GM21529 (cell line): ENCODE measurements at regions not wholly inside any gene's neighbourhood (a gene's known extent, or its start where the extent isn't known, plus 50 kb on each side); places are given as distances from the start of the nearest gene placed in this dataset.
A peak's percentile ranks its signal among the peaks of the same experiment; 100 is the strongest.
"Not testable (repeated sequence)": the region's sequence is repeated elsewhere in the genome, so short reads cannot be mapped to it uniquely, and the experiment has no call there.

Experiments
- ATAC-seq: cut with Tn5 transposase; IDR thresholded peaks from one replicate; pipeline ENCODE4 v1.9.1; 2021; ENCODE audit not compliant: unreplicated experiment

DNA sequence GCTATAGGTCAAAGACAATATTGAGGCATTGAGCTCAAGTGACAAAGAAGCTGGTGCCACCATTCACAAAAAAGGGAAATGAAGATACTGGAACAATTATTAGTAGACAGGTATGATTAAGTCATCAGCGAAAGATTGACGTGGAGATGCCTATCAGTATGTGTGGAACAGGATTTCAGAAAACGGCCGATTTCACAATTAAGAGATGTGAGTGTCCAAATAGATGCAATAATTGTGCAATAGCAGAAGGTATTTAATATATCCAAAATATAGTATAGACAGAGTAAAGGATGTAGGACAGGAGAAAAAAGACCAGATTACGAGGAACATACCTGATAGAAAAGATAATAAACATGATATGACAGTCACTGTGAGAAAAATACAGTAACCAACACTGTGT lies 433.1 kb downstream of the C12orf50 start:
- no peak for ATAC-seq

DNA sequence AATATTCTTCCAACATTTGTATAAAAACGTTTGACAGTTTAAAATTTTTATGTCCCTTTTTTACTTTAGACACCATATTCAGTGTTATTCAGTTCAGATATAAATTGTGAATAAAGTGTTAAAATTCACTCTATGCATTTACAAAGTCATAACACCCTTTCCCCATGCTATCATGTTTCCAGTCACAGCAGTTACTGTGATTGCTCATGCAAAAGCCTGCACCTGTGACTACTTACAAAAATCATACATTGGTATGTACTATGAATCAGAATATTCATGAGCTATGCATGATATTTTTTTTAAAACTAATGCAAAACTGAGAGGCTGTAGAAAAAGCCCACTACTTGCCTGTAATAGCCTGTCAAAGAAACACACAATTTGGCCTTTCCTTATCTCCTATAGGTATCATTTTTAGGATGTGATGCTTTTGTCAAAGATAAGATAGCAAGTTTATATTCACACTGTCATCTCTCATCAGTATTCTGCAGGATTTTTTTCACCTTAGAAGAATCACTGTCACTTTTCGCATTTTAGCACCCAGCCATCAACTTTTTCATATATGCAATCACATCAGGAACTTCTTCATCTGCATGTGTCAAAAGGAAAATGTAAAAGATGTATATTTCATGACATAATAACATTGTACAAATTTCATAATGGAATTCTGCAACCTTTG lies 443.2 kb downstream of the C12orf50 start:
- no peak for ATAC-seq

DNA sequence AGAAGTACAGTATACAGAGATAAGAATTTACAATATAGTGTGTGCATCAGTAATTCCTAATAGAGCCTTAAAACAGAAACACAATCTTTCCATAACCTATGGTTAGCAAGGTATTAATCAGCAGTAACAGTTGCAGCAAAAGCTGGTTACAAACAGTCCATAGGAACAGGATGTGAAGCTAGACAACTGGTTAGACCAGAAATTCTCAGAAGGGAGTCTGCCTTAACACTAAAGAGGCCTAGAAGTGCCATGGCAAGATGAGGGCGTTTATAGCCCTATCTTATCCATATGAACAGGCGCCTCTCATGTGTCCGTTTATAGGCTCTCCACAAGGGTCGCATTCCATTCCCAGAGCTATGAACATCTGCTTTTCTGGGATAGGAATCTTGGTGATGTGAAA lies 450.1 kb downstream of the C12orf50 start:
- ATAC-seq = not testable (repeated sequence)

DNA sequence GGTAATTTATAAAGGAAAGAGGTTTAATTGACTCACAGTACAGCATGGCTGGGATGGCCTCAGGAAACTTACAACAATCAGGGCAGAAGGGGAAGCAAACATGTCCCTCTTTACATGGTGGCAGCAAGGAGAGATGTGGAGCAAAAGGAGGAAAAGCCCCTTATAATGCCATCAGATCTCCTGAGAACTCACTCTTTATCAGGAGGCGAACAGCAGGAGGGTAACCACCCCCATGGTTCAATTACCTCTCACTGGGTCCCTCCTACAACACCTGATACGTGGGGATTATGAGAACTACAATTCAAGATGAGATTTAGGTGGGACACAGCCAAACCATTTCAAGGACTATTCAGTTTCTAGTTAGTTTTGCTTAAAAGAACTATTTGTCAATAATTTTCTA lies 453.3 kb downstream of the C12orf50 start:
- ATAC-seq = no peak

DNA sequence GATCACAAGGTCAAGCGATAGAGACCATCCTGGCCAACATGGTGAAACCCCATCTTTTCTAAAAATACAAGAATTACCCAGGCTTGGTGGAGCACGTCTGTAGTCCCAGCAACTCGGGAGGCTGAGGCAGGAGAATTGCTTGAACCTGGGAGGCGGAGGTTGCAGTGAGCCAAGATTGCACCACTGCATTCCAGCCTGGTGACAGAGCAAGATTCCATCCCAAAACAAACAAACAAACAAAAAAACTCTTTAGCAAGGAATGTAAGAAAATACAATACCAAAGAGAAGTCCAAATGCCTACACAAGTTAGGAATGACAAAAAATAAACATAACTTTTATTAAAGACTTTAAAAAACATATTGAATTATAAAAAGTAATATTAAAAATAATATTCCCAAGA lies 462.3 kb downstream of the C12orf50 start:
- ATAC-seq = not testable (repeated sequence)

DNA sequence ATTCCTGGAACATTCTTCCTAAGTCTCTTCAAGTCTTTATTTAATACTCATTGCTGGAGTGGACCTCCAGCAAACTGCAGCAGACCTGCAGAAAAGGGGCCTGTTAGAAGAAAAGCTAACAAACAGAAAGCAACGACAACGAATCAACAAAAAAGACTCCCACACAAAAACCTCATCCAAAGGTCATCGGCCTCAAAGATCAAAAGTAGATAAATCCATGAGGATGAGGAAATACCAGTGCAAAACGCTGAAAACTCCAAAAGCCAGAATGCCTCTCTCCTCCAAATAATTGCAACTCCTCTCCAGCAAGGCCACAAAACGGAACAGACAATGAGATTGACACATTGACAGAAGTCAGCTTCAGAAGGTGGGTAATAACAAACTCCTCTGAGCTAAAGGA lies 472.2 kb downstream of the C12orf50 start:
- ATAC-seq = no peak

DNA sequence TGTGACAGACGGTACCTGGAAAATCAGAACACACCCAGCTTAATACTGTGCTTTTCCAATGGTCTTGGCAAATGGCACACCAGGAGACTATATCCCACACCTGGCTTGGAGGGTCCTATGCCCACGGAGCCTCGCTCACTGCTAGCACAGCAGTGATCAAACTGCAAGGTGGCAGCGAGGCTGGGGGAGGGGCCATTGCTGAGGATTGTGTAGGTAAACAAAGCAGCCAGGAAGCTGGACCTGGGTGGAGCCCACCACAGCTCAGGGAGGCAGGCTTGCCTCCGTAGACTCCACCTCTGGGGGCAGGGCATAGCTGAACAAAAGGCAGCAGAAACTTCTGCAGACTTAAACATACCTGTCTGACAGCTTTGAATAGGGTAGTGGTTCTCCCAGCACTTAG lies 498.0 kb downstream of the C12orf50 start:
- not testable (repeated sequence) for ATAC-seq

DNA sequence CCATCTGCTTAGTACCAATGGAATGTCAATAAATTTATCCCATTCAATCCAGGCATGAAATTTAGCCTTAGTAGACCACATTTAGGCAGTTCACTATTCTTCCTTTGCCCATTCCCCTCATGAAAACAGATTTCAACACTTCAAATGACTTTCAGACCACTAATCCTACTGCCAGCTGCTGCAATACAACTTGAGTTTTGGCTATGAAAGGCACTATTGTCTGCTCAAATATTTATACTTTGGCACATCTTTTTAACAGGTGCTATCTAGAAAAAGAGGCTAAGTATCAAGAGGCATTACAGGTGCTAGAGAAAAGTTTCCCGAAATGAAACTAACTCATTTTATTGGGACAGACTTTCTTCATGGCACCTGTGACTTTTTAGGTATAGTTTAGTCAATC lies 499.8 kb downstream of the C12orf50 start:
- ATAC-seq = no peak

DNA sequence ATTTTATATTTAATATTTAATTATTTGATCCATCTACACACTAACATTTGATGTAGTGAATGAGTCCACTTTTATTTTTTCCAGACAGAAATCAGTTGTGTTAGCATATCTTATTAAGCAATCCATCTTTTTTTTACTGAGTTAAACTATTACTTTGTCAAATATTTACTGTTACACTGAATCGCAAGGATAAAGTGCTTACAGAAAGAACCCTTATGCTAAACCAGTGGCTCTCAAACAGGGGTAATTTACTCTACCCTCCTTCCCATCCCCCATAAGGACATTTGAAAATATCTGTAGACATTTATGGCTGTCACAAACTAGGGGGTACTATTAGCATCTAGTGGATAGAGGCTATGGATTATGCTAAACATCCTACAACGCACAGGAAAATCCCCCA lies 508.2 kb downstream of the C12orf50 start:
- ATAC-seq = no peak

DNA sequence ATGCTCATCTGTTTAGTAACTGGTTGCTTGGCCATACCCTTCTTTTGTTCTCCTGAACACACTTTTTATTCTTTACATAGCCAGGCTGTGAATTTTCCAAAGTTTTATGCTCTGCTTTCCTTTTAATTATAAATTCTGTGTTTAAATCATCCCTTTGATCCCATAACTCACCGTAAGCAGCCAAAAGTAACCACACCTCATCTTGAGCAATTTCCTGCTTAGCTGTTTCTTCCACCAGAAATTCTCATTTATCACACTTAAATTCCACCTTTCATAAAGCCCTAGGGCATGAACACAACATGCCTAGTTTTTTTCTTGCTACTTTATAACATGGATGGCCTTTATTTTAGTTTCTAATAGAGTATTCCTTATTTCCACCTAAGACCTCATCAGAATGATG lies 510.7 kb downstream of the C12orf50 start:
- ATAC-seq = no peak

DNA sequence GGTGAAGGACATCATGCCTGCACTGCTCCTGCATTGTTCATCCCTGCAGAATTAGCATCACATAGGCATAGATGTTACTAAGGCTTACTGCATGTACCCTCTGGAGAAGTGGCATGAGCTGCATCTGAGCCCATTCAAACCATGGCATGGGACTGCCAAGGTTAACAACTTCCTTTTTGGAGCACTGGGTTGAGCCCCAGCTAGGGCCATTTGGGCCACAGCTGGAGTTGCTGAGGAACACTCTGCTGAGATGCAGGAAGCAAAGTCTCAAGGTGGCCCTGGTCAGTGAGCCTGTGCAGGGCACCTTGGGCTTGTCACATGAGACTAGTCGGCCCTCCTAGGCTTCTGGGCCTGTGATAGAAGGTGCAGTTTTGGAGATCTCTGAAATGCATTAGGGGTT lies 511.2 kb downstream of the C12orf50 start:
- ATAC-seq = no peak

DNA sequence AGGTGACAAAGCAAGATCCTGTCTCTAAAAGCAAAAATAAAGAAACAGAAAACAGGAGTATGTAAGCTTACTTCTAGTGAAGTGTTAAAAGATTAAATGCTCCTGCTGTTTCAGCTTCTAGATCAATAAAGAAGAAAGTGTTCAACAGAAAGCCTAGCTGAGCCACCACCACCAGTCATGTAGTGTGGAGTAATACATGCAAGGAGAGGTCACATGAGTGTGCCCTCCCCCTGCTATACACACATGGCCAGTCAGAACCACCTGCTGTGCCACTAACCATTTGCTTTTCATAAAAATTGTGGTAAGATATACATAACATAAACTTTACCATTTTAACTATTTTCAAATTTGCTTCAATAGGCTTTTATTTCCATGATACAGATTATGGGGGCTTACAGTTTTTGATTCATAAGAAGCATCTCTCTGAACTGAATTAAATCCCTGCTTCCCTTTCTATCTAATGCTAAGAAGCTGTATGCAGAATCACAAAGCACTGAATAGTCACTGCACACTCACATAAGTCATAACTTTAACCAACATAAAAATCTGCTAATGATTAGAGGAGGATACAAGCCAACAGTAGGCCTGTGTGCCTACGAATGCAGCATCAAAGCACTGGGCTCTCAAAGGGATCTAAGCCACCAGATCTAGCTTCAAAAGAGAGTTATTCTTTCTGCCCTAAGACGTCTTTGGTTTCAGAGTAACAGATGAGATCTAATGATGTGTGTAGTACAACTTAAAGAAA lies 515.5 kb downstream of the C12orf50 start:
- no peak for ATAC-seq

DNA sequence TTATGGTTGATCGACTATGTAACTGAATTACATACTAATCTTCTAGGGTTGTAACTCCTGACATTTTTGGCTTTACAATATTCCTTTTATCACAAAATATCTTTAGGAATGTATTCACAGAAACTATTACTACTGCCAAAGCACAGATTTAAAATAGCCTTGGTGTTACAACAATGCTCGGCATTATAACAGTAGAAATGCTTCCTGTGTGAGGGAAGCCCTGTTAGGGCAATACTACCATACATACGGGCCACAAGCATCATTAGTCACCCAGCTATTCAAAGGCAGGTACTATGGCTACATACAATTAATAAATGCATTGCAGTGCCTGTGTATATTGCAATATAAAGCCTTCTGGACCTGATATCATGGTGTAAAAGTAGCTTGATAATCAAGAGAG lies 517.8 kb downstream of the C12orf50 start:
- no peak for ATAC-seq

DNA sequence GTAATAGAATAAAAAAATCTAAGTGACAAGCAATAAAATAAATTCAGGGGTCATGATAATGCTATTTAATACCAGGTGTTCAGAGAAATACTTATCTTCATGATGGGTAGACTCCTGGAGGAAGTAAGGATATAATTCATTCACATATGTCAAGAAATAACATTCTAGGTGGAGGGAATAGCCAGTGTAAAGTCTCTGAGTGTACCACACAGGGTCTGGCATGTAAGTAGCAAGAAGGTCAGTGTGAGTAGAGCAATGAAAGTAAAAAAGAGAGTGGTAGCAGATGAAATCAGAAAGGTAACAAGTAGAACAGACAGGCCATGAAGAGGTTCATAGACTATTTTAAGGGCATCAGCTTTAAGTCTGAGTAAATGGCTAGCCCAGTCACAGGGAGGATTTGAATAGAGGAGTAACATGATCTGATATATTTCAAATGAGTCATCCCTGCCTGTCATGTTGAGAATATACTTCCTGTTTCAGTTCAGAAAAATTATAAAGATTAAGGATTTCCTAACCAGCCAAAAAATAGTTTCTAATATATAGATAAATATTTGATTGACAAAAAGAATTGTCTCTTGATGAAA lies 519.9 kb downstream of the C12orf50 start:
- ATAC-seq = peak; percentile 62

DNA sequence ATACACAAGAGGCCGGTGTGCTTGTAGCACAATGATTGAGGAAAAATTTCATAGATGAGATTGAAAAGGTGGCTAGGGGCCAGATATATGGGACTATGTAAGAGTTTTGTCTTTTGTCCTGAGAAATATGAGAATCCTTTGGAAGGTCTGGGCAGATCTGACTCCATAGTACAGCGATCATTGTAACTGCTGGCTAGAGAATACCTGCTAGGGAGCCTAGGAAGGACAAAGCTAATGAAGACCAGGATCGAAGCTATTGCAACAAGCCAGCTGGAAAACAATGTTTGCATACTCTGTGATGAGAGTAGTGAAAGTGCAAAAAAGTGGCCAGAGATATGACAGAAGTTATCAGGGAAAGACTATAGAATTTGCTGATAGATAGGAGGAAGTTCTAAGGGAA lies 537.6 kb downstream of the C12orf50 start:
- no peak for ATAC-seq

DNA sequence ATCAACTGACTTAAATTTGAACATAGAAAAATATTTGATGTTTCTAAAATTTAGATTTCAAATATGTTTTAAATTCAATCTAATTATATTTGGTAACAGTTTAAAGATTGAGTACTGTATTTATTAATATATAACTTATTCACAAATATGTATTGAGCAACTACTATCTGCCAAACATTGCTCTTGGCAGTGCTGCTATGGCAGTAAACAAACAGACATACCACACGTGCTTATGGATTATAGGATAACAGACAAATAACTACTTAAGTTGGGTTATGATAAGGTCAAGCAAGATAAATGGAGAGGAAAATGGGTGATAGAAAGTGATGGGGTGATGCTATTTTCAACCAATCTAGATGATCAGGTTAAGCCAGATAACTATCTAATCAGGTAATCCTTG lies 538.1 kb downstream of the C12orf50 start:
- no peak for ATAC-seq

DNA sequence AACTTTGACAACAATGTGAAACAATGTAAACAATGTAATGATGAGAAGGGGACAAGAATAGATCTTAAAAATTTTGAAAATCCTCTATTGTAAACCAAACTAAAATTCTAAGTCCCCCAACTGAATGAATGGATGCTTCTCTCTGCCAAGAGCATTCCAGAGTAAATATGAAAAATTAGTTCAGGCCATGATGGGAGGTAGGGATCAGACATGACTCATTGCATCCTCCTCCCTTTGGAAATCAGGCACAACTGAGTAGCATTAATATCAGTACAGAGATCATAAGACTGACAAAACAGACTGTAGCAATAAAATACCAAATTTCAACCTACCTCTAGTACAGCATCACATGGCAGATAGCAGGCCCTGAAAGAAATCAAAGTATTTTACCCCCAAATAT lies 559.9 kb downstream of the C12orf50 start:
- ATAC-seq = no peak

DNA sequence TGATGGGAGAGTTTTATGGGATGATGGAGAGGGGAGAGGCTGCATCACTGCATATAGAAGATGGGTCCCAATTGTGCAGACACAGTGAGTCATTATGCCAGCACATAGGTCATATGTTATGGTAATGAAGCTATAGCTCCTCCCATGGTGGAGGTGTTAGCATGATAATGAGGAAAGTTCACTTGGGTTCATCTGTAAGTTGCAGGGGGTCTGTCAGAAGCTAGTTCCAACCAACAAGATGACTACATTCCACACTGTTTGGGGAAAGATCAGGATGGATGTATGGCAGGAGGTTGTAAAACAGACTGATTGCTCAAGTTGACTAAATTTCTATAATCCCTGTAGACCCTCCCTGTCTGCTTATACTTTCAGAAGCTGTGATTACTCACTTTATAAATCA lies 561.3 kb downstream of the C12orf50 start:
- no peak for ATAC-seq

DNA sequence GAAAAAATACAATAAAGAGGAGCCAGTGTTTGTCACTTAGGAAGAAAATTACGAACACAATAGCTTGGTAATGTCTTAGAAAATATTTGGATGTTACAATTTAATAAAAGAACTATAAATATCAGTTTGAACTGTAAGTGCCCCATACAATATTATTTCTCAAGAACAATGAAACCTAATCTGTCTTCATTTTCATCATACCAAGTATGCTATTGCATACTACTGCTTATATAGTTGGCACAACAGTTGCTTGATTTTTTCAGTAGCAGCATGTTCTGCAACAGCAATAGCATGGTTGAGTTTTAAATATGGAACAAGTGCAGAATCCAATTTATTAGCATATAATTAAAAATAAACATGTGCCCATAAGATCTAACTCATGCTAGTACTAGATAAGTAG lies 564.6 kb downstream of the C12orf50 start:
- no peak for ATAC-seq

DNA sequence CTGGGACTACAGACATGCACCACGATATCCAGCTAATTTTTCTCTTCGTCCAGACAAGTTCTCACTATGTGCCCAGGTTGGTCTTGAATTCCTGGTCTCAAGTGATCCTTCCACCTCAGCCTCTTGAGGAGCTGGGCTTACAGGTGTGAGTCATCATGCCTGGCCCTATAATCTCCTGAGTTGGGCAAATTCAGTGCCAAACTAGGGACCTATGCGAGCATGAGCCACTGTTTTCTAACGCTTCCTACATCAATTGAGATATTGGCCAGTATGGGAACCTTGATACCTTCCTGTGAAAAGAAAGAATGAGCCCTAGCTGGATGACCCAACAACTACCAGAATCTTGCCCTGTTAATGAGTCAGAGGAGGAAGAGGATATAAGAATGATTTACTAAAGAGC lies 585.2 kb downstream of the C12orf50 start:
- no peak for ATAC-seq

DNA sequence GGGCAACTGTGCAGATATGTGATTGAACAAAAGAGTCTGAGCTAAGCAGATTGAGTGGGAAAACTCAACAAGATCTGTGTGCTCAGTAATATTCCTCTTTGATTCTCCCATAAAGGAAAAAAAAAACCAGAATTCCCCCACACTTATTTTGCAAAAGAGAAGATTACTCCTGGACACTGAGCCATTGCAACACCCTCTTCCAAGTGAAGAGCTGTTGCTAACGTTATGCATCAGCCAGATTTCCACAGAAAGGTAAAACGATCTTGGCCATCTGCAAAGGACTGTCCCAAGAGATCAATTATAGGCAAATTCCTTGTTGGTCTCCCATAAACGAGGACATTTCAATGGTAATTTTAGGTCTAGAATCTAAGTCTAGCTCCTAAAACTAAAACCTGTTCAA lies 587.7 kb downstream of the C12orf50 start:
- no peak for ATAC-seq
